HUES6 (cell line): ENCODE measurements at regions not wholly inside any gene's neighbourhood (a gene's known extent, or its start where the extent isn't known, plus 50 kb on each side); places are given as distances from the start of the nearest gene placed in this dataset.
"Not testable (repeated sequence)": the region's sequence is repeated elsewhere in the genome, so short reads cannot be mapped to it uniquely, and the experiment has no call there.

ENCODE experiments used
- H3K27ac ChIP-seq: 2 replicates; pipeline ENCODE4 v1.7.0; 2013; ENCODE audit warnings: low read depth, mild to moderate bottlenecking, low read length, inconsistent platforms
- H3K27me3 ChIP-seq: 2 replicates; pipeline ENCODE4 v1.6.1; 2013; ENCODE audit warnings: low read length; ENCODE audit not compliant: control insufficient read depth, insufficient read depth
- H3K36me3 ChIP-seq: 2 replicates; pipeline ENCODE4 v1.6.1; 2013; ENCODE audit warnings: low read length; ENCODE audit not compliant: control insufficient read depth, insufficient read depth
- H3K4me1 ChIP-seq: 2 replicates; pipeline ENCODE4 v1.6.1; 2013; ENCODE audit warnings: low read length; ENCODE audit not compliant: control insufficient read depth, insufficient read depth
- H3K4me3 ChIP-seq: 2 replicates; pipeline ENCODE4 v1.5.1; 2013; ENCODE audit warnings: low read depth, low read length
- H3K9ac ChIP-seq: one replicate; pipeline ENCODE4 v1.6.1; 2013; ENCODE audit warnings: mild to moderate bottlenecking, low read length
- H3K9me3 ChIP-seq: 2 replicates; pipeline ENCODE4 v1.6.1; 2013; ENCODE audit warnings: low read depth, low read length; ENCODE audit not compliant: control insufficient read depth, insufficient read depth

DNA sequence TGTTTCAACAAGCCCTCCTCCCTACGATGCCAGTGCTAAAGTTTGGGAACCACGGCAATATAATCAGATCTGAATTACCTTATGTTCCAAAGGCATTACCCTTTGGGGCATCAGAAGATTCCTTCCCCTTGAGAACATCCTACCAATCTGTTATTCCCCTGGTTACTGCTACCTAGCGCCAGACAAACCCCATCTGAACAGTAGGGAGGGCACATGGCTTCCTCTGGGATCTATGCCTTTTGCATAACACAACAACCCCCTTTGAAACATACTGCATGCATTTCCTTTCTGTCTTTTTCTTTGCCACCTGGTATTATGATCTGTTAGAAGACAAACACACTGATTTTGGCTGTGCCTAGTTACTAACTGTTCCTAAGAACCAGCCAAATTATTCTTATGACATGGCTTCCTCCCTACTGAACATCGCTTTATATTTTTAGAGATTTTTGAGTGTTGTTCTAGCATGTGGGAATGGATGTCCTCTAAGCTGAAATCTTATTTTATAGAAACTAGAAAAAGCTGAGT lies 103.9 kb upstream of the DAPK1 start:
- H3K4me1 ChIP-seq, result peaks cover 24% of the 10 kb centered on the region
- H3K9me3 ChIP-seq, result peaks cover 4% of the 10 kb centered on the region; the same call in 1 of the 2 replicates
- no peaks in the 10 kb centered on the region for H3K36me3 ChIP-seq
- H3K27ac ChIP-seq, result peak overlapping the region; percentile 12; the same call in 1 of the 2 replicates
- H3K4me3 ChIP-seq, result no peak overlapping the region
- no peak overlapping the region for H3K9ac ChIP-seq
- H3K27me3 ChIP-seq, result no peaks in the 10 kb centered on the region

DNA sequence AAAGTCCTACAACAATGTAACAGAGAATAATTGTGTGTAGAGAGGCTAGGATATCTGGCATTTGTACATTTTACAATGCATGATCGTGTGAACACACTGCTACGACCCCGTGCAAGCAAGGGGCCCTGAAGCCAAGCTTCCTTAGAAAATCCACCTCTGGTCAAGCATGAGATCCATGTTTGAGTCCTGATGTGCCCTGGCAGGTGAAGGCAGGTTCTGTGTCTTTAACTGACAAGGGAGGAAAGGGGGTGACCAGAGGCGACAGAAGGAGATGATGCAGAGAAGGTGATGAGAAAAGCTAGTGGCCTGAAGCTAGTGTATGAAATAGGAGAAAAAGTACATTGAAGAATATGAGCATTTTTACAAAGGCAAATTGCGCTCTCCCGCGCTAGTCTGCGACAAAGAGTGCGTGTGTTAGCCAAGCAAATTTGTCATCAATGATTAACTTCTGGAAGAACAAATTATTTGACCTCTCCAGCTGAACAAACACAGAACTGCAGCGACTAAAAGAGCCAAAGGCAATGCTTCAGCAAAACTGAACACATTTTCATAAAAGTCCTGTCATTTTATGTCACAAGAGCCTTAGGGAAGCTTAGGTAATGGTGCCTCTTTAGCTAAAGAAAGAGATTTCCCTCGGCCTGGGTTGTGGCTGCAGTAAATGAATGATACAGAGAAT lies 101.7 kb upstream of the DAPK1 start:
- H3K27ac ChIP-seq, result no peak overlapping the region
- no peaks in the 10 kb centered on the region for H3K36me3 ChIP-seq
- H3K4me3 ChIP-seq, result no peak overlapping the region
- H3K27me3 ChIP-seq, result no peaks in the 10 kb centered on the region
- H3K9ac ChIP-seq, result no peak overlapping the region
- peaks cover 24% of the 10 kb centered on the region for H3K4me1 ChIP-seq
- peaks cover 4% of the 10 kb centered on the region; the same call in 1 of the 2 replicates for H3K9me3 ChIP-seq

DNA sequence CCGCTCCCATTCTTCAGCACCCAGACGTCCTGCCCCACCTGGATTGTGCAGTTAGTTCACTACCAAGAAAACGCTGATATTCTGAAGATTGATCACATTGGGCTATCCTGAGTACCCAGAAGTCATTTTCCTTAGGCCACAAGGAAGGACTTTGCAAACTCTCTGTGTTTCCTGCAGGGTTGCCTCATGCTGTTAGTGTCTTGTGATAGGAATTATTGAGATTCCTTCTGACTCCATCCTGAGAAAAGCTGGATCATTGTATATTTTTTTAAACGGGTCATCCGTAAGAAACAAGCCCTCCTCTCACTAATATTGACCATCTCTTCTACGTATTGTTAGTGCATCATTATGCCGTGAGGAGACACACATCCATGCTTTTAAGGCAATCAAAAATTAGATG lies 96.0 kb upstream of the DAPK1 start:
- H3K4me1 ChIP-seq, result peaks cover 47% of the 10 kb centered on the region
- H3K9me3 ChIP-seq, result no peaks in the 10 kb centered on the region
- no peaks in the 10 kb centered on the region for H3K27me3 ChIP-seq
- no peaks in the 10 kb centered on the region for H3K36me3 ChIP-seq
- H3K4me3 ChIP-seq, result no peak overlapping the region
- no peak overlapping the region for H3K9ac ChIP-seq
- no peak overlapping the region for H3K27ac ChIP-seq

DNA sequence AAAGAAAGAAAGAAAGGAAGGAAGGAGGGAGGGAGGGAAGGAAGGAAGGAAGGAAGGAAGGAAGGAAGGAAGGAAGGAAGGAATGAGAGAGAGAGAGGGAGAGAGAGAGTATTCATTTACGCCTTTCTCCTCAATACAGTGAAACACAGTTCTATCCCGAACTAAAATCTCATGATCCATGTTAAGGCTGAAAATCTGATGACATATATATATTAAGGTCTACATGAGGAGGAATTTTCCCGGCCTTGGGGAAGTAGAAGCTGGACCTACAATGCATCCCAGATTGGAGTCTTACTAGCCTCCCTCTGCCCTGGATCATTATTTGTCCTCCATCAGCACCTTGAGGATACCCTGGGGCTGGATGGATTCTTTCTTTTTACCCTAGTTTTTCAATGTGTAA lies 95.1 kb upstream of the DAPK1 start:
- Histone ChIP-seq H3K36me3 (no peaks in the 10 kb centered on the region), H3K27ac (no peak overlapping the region), H3K4me1 (peaks cover 51% of the 10 kb centered on the region)

DNA sequence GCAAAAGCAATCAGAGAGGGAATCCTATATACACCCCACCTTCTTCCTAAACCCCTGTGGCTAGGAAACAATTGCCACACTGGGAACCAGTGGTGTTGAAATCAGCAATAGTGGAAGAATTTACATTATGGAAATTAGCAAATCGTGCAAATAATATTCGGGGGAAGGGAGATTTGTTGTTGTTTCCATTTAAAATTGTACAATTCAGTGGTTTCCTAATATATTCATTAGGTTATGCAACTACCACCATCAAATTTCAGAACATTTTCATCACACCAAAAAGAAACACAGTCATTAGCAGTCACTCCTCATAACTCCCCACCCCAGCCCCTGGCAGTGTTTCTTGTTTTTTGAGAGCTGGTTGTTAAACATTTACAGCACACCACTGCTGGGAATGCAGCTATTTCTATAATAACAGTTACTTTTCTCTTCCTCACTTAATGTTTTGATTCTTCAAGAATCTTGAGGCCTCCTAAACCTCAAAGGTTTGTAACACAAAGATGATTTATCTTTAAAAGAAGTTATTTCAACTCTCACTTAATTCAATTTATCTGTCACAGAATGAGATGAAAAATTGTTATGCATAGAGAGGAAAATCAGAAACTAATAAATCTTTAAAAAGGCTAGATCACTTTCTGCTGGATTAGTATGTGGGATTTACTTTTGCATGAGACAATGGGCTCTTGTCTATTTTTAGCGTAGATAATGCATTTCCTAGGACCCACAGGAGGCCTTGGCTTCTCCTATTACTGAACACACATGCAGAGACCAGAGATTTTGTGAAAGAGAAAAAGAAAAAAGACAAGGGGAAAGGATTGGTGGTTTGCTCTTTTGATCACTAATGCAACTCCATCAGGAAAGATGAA lies 91.8 kb upstream of the DAPK1 start:
- Histone ChIP-seq H3K36me3 (no peaks in the 10 kb centered on the region), H3K9ac (no peak overlapping the region), H3K4me3 (0 out of 2 replicates have a peak overlapping the region, but pooled peaks have one; percentile 24), H3K27me3 (no peaks in the 10 kb centered on the region; the same call in 1 of the 2 replicates), H3K27ac (peak overlapping the region; percentile 79; the same call in 1 of the 2 replicates), H3K9me3 (no peaks in the 10 kb centered on the region), H3K4me1 (peaks cover 69% of the 10 kb centered on the region)

More for the DNA sequence above, 95.1 kb upstream of the DAPK1 start:
- Histone ChIP-seq H3K9ac (no peak overlapping the region), H3K9me3 (no peaks in the 10 kb centered on the region), H3K27me3 (no peaks in the 10 kb centered on the region), H3K4me3 (no peak overlapping the region)

DNA sequence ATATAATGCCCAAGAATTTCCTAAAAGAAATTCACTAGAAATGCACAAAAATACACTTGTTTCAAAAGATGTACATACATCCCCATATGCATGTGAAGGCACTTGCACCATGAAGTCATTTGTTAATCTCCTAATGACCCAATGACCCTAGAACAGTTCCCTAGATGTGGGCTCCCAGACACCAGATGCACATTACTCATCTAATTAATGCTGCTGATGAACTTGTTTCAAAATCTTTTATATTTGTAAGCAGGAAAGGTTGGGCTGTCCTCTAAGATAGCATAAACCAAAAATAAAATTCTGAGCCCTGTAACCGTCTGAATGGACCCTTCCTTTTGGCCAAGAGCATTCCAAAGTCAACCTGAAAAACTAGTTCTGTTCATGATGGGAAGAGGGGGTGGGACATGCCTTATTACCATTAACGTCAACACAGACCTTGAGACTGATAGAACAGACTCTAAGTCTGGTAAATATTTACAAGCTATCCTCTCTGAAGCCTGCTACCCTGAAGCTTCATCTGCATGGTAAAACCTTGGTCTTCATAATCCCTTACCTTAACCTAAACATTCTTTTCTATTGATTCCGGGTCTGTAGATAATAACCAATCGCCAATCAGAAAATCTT lies 91.0 kb upstream of the DAPK1 start:
- Histone ChIP-seq H3K9me3 (no peaks in the 10 kb centered on the region), H3K9ac (peak overlapping the region; percentile 3), H3K4me1 (peaks cover 66% of the 10 kb centered on the region), H3K36me3 (no peaks in the 10 kb centered on the region), H3K4me3 (peak overlapping the region; percentile 24), H3K27ac (peak overlapping the region; percentile 79; the same call in 1 of the 2 replicates), H3K27me3 (no peaks in the 10 kb centered on the region; the same call in 1 of the 2 replicates)

DNA sequence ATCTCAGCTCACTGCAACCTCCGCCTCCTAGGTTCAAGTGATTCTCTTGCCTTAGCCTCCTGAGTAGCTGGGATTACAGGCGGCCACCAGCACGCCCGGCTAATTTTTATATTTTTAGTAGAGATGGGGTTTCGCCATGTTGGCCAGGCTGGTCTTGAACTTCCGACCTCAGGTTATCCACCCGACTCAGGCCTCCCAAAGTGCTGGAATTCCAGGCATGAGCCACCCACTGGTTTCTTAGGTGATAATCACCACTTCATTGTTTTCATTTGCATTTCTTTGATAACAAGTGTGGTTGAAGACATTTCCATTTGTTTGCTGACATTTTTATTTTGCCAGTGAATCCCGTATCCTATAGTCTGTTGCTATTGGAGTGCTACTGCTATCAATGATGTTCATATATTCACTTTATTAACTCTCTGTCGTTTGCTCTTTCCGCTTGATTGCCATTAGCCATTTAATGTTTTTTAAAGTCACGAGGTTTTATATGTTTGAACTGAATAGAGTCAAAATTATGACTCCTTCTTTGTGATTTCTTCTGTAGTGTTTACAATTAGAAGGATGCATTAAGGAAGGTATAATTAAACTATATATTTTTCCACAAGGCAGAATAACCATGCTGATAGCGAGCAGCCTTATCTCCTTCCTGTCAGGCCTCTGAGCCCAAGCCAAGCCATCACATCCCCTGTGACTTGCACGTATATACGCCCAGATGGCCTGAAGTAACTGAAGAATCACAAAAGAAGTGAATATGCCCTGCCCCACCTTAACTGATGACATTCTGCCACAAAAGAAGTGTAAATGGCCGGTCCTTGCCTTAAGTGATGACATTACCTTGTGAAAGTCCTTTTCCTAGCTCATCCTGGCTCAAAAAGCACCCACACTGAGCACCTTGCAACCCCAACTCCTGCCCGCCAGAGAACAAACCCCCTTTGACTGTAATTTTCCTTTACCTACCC lies 87.3 kb upstream of the DAPK1 start:
- not testable (repeated sequence) for H3K36me3 ChIP-seq, H3K27me3 ChIP-seq, H3K9me3 ChIP-seq
- peak overlapping the region; percentile 92 for H3K27ac ChIP-seq
- H3K4me3 ChIP-seq, result peak overlapping the region; percentile 75
- H3K9ac ChIP-seq, result peak overlapping the region; percentile 94
- H3K4me1 ChIP-seq, result peaks cover 40% of the 10 kb centered on the region

DNA sequence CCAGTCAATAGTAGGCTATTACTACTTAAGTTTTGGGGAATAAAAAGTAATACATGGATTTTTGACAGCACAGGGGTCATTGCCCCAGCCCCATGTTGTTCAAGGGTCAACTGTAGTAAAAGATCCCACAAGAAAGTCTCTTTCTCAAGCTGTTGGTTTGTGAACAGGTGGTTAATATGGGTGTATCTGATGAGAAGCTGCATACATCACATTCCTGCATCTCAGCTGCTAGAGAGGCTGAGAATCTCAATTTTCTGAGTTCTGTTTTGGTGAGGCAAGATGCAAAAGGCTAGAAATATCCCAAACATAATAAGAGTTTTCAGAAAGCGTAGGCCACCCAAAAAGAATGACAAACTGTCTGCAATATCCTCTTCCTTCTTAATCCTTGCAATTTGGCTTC lies 76.8 kb upstream of the DAPK1 start:
- Histone ChIP-seq H3K4me3 (no peak overlapping the region), H3K4me1 (peaks cover 19% of the 10 kb centered on the region), H3K27me3 (no peaks in the 10 kb centered on the region), H3K9ac (no peak overlapping the region), H3K27ac (no peak overlapping the region), H3K36me3 (peaks cover 53% of the 10 kb centered on the region), H3K9me3 (peaks cover 38% of the 10 kb centered on the region)

DNA sequence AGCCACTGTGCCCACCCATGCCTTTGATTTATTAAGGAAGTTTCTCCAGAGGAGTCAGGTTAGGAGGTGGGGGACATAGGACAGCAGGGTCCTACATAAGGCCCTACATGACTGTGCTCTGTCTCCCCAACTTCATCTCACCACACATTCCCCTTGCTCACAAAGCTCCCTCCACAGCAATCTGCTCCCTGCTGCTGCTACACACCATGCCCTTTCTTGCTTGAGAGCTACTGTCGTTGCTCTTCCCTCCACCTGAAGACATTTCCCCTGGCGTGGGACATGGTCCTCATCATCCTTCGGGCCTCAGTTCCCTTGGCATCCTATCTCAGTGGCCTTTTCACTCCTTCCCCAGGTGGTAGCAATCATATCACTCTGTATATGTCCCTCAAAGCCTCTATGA lies 75.9 kb upstream of the DAPK1 start:
- Histone ChIP-seq H3K9me3 (peaks cover 38% of the 10 kb centered on the region), H3K27me3 (no peaks in the 10 kb centered on the region), H3K4me3 (no peak overlapping the region), H3K27ac (no peak overlapping the region), H3K9ac (no peak overlapping the region), H3K4me1 (peaks cover 16% of the 10 kb centered on the region), H3K36me3 (peaks cover 50% of the 10 kb centered on the region)

DNA sequence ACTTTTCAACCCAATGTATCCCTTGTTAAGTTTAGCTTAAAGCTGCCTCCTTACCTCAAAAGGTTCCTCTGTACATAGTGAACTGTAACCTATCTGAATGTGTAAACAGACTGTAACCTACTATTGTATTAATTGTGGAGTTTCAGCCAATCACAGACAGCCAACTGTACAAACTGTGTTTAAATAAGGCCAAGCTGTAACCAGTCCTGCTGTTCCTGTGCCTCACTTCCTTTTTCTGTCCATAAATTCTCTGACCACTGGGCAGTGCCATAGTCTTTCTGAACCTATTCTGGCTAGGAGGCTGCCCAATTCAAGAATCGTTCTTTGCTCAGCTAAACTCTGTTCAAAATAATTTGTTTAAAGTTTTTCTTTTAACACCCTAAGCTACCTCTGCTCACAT lies 74.7 kb upstream of the DAPK1 start:
- Histone ChIP-seq H3K9me3 (peaks cover 38% of the 10 kb centered on the region), H3K27ac (no peak overlapping the region), H3K4me1 (peaks cover 8% of the 10 kb centered on the region; the same call in 1 of the 2 replicates), H3K4me3 (no peak overlapping the region), H3K9ac (no peak overlapping the region), H3K27me3 (no peaks in the 10 kb centered on the region), H3K36me3 (peaks cover 38% of the 10 kb centered on the region)
